GM12878 (cell line): ENCODE measurements at regions not wholly inside any gene's neighbourhood (a gene's known extent, or its start where the extent isn't known, plus 50 kb on each side); places are given as distances from the start of the nearest gene placed in this dataset.
A peak's percentile ranks its signal among the peaks of the same experiment; 100 is the strongest.

Experiments
- ASH2L ChIP-seq: fragments of 300-600, 200-600 bp; sonication (generic); IDR thresholded peaks from 2 replicates; pipeline ENCODE4 v1.6.1; 2017; ENCODE audit warnings: low read depth, mild to moderate bottlenecking, borderline replicate concordance
- BMI1 ChIP-seq: fragments of 450-650 bp; IDR thresholded peaks from 2 replicates; pipeline ENCODE4 v1.6.1; 2016; ENCODE audit warnings: mild to moderate bottlenecking, moderate library complexity, borderline replicate concordance
- CREB1 ChIP-seq: IDR thresholded peaks from 2 replicates; pipeline ENCODE4 v1.6.1; 2012; ENCODE audit warnings: low read depth, mild to moderate bottlenecking, inconsistent platforms
- CTCF ChIP-seq, 3 experiments: IDR thresholded peaks in 2 of 3; conservative IDR thresholded peaks in 1 of 3; 2 replicates each; pipeline ENCODE4 v1.5.1; 2011; ENCODE audit warnings: low read depth in 3 of 3, low read length in 3 of 3, mild to moderate bottlenecking in 3 of 3, control low read depth in 2 of 3, moderate library complexity in 2 of 3, inconsistent platforms in 1 of 3, mixed read lengths in 1 of 3; ENCODE audit not compliant: control insufficient read depth in 2 of 3, insufficient read depth in 1 of 3; ENCODE audit errors: extremely low read depth in 1 of 3
- CUX1 ChIP-seq: IDR thresholded peaks from 2 replicates; pipeline ENCODE4 v1.6.1; 2012; ENCODE audit warnings: improper control_type of control experiment, low read depth, low read length; ENCODE audit not compliant: insufficient replicate concordance
- FOS ChIP-seq: IDR thresholded peaks from 3 replicates; pipeline ENCODE4 v1.6.1; 2011; ENCODE audit warnings: borderline replicate concordance; ENCODE audit not compliant: insufficient read length; ENCODE audit errors: extremely low read depth
- GABPA ChIP-seq: IDR thresholded peaks from 2 replicates; pipeline ENCODE4 v1.6.1; 2014; ENCODE audit warnings: antibody characterized with exemption, low read depth, mild to moderate bottlenecking, inconsistent platforms
- KAT2A ChIP-seq: conservative IDR thresholded peaks from 2 replicates; pipeline ENCODE4 v1.6.1; 2011; ENCODE audit warnings: low read depth, low read length; ENCODE audit not compliant: control insufficient read depth
- NFYA ChIP-seq: IDR thresholded peaks from 2 replicates; pipeline ENCODE4 v1.6.1; 2011; ENCODE audit warnings: low read depth, mild to moderate bottlenecking, low read length, improper control_type of control experiment, borderline replicate concordance
- NRF1 ChIP-seq: conservative IDR thresholded peaks from 2 replicates; pipeline ENCODE4 v1.6.1; 2011; ENCODE audit warnings: mild to moderate bottlenecking, low read depth, low read length, improper control_type of control experiment
- POU2F2 ChIP-seq: IDR thresholded peaks from 3 replicates; pipeline ENCODE4 v1.6.1; 2011; ENCODE audit warnings: low read depth, mild to moderate bottlenecking, low read length, borderline replicate concordance
- RCOR1 ChIP-seq: conservative IDR thresholded peaks from 2 replicates; pipeline ENCODE4 v1.6.1; 2012; ENCODE audit warnings: low read depth, low read length, improper control_type of control experiment
- SMAD1 ChIP-seq: fragments of 450-650 bp; IDR thresholded peaks from 2 replicates; pipeline ENCODE4 v1.6.1; 2018; ENCODE audit warnings: mild to moderate bottlenecking, low read depth; ENCODE audit not compliant: partially characterized antibody
- ZNF274 ChIP-seq: IDR thresholded peaks from one replicate; pipeline ENCODE4 v1.8.0; 2011; ENCODE audit not compliant: insufficient read length, insufficient read depth
- TF ChIP-seq, protein P1 (sequence below): fragments of 450-650 bp; formaldehyde crosslinking; IDR thresholded peaks from 2 replicates; pipeline ENCODE4 v1.4.0; 2022; ENCODE audit warnings: mild to moderate bottlenecking, moderate library complexity
- TF ChIP-seq, protein P2 (sequence below): IDR thresholded peaks from 2 replicates; pipeline ENCODE4 v1.6.1; 2012; ENCODE audit warnings: low read depth, low read length, improper control_type of control experiment
- TF ChIP-seq, protein P3 (sequence below): IDR thresholded peaks from 2 replicates; pipeline ENCODE4 v1.6.1; 2012; ENCODE audit warnings: low read length, inconsistent platforms

DNA sequence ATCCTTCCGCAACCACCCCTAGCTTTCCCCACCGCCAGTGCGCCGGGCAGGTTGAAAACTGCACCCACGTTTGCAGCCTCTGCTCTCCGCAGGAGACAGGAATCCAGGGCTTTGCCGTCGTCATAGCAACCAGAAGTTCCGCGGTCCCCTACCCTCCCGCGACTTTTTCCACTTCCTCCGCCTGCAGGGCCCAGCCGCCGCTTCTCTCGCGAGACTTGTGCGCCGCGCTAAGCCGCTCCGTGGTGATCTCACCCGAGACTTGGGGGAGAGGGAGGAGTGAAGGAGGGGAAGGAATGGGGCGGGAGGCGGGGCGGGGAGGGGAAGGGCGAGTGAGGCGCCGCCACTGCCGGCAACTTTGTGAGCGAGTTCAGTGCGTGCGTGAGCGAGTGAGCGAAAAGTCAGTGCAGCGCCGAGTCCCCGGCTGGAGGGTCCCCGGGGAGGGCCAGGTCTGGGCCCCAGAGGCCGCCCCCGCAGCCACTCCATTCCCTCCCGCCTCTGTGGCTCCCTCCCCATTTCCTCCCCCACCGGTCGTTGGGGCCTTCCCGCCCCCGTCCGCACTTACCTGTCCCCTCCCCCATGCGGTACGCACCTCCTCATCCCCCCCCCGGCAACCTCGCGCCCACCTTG is 413.0 kb downstream of the PCNX1 start, which contains the start of gene SIPA1L1 (continued):
- TF ChIP-seq KAT2A (no peak), ZNF274 (no peak), NRF1 (0 out of 2 replicates have a peak, but pooled peaks have one; percentile 11), GABPA (0 out of 2 replicates have a peak, but pooled peaks have one; percentile 25), ASH2L (no peak), SMAD1 (peak; percentile 40), FOS (no peak), BMI1 (peak; percentile 99), CUX1 (no peak), POU2F2 (peak; percentile 81), CTCF (IDR thresholded peaks at IDR 0.05 in 2 of 3, conservative IDR thresholded peaks at IDR 0.05 in 1 of 3; ENCODE audit: control insufficient read depth in 2 of 3, extremely low read depth in 1 of 3, insufficient read depth in 1 of 3, low read depth in 3 of 3, low read length in 3 of 3) (no peak), RCOR1 (peak; percentile 88; the same call in 1 of the 2 replicates), CREB1 (no peak), NFYA (no peak)
- TF ChIP-seq, protein P1, sequence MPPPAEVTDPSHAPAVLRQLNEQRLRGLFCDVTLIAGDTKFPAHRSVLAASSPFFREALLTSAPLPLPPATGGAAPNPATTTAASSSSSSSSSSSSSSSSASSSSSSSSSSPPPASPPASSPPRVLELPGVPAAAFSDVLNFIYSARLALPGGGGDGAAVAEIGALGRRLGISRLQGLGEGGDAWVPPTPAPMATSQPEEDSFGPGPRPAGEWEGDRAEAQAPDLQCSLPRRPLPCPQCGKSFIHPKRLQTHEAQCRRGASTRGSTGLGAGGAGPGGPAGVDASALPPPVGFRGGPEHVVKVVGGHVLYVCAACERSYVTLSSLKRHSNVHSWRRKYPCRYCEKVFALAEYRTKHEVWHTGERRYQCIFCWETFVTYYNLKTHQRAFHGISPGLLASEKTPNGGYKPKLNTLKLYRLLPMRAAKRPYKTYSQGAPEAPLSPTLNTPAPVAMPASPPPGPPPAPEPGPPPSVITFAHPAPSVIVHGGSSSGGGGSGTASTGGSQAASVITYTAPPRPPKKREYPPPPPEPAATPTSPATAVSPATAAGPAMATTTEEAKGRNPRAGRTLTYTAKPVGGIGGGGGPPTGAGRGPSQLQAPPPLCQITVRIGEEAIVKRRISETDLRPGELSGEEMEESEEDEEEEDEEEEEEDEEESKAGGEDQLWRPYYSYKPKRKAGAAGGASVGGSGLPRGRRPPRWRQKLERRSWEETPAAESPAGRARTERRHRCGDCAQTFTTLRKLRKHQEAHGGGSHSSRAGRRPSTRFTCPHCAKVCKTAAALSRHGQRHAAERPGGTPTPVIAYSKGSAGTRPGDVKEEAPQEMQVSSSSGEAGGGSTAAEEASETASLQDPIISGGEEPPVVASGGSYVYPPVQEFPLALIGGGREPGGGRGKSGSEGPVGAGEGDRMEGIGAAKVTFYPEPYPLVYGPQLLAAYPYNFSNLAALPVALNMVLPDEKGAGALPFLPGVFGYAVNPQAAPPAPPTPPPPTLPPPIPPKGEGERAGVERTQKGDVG (CRISPR knock-in tag): no peak
- TF ChIP-seq, protein P2, sequence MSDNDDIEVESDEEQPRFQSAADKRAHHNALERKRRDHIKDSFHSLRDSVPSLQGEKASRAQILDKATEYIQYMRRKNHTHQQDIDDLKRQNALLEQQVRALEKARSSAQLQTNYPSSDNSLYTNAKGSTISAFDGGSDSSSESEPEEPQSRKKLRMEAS: peak; percentile 27
- TF ChIP-seq, protein P3, sequence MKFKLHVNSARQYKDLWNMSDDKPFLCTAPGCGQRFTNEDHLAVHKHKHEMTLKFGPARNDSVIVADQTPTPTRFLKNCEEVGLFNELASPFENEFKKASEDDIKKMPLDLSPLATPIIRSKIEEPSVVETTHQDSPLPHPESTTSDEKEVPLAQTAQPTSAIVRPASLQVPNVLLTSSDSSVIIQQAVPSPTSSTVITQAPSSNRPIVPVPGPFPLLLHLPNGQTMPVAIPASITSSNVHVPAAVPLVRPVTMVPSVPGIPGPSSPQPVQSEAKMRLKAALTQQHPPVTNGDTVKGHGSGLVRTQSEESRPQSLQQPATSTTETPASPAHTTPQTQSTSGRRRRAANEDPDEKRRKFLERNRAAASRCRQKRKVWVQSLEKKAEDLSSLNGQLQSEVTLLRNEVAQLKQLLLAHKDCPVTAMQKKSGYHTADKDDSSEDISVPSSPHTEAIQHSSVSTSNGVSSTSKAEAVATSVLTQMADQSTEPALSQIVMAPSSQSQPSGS: peak; percentile 77
